Astrocyte of the spinal cord (primary cell): ENCODE measurements at regions not wholly inside any gene's neighbourhood (a gene's known extent, or its start where the extent isn't known, plus 50 kb on each side); places are given as distances from the start of the nearest gene placed in this dataset.

ENCODE experiments used
- DNase-seq: peaks from one replicate; pipeline ENCODE4 v3.0.0; 2011; ENCODE audit warnings: low read depth, low spot score
- H3K4me3 ChIP-seq: 2 replicates; pipeline ENCODE4 v1.5.1; 2011; ENCODE audit warnings: low read depth, mild to moderate bottlenecking, low read length, moderate library complexity
- in situ Hi-C: cut with HindIII; loops from 2 replicates; pipeline ENCODE4 v1.10.0; 2017; ENCODE audit warnings: low sequenced_read_pairs
- TF ChIP-seq, protein P1 (sequence below): IDR thresholded peaks from 2 replicates; pipeline ENCODE4 v1.5.1; 2012; ENCODE audit warnings: low read depth, mild to moderate bottlenecking, low read length, inconsistent platforms

DNA sequence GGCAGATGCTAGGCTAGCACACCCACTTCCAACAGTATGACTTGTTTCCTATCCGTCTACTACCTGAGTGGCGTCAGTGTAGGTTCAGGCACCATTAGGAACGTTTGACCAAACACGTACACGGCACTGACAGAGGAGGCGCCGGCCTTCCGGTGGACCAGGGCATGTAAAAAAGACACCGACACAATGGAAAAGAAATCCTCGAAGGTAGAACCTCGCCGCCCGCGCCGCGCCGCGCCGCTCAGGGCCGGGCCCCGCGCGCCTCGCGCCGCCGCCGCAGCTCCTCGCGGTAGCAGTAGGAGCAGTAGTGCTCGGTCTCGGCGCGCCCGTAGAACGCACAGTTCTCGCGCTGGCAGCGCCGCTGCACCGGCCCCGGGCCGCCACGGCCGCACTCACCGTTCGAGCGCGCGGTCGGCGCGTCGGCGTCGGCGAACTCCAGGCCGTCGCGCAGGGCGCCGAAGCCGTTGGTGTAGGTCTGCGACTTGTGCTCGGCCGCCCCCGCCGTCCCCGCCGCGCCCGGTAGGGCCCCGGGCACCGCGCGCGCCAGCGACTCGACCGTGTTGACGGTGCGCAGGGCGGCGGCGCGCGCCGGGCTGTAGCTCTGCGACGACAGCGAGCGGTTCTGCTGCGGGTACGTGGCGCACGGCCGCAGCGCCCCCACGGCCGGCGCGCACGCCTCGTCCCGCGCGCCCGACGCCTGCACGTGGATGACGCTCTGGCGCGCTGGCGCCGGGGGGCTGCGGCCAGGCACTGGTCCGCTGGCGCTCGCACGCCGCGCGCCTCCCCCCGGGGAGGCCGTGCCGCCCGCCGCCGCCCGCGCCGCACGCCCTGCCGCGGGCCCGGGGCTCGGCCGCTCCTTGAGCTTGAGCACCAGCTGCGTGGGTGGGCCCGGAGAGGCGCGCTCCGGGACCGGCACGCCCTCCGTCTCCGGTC lies 156.7 kb downstream of the KLF13 start:
- H3K4me3 ChIP-seq = no peak overlapping the region
- TF ChIP-seq, protein P1, sequence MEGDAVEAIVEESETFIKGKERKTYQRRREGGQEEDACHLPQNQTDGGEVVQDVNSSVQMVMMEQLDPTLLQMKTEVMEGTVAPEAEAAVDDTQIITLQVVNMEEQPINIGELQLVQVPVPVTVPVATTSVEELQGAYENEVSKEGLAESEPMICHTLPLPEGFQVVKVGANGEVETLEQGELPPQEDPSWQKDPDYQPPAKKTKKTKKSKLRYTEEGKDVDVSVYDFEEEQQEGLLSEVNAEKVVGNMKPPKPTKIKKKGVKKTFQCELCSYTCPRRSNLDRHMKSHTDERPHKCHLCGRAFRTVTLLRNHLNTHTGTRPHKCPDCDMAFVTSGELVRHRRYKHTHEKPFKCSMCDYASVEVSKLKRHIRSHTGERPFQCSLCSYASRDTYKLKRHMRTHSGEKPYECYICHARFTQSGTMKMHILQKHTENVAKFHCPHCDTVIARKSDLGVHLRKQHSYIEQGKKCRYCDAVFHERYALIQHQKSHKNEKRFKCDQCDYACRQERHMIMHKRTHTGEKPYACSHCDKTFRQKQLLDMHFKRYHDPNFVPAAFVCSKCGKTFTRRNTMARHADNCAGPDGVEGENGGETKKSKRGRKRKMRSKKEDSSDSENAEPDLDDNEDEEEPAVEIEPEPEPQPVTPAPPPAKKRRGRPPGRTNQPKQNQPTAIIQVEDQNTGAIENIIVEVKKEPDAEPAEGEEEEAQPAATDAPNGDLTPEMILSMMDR = no peak
- in situ Hi-C loops = no loop called here
- no peak for DNase-seq

DNA sequence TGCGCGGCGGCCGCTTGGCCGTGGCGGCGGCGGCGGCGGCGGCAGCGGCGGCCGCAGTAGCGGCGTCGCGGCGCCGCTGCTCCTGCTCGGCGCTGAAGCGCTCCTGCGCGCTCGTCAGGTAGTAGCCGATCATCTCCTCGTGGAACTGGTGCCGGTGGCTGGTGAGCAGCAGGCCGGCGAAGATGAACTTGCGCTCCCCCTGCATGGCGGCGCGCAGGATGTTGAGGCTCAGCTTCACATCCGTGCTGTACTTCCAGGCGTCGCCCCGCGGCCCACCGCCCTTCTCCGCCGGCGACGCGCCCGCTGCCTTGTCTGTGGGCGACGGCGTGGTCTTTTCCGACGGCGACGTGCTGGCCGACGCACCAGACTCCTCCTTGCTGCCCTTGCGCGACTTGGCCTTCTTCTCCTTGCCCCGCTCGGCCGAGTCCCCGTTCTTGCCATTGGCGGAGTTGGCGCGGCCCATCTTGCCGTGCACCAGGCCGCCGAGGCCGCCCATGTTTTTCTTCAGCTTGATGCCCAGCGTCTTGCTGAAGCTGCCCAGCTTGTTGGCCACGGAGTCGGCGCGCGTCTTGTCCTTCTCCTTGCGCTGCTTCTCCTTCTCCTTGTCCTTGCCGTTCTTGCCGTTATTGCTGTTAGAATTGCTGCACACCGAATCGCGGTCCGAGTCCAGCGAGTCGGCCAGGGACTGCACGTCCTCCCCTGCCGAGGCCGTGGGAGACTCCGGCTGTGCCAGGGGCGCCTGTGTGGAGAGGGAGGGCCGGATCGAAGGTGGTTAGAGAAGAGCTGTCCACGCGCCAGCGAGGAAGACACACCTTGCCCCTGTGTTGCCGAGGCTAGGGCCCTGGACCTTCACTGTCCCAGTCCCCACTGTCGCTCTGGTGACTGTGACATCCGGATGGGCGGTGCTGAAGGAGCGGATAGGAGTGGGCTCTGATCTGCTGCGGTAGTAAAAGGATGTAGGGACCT lies 157.6 kb downstream of the KLF13 start:
- no peak for DNase-seq
- no peak overlapping the region for H3K4me3 ChIP-seq
- TF ChIP-seq, protein P1 = no peak
- in situ Hi-C loops = no loop called here

DNA sequence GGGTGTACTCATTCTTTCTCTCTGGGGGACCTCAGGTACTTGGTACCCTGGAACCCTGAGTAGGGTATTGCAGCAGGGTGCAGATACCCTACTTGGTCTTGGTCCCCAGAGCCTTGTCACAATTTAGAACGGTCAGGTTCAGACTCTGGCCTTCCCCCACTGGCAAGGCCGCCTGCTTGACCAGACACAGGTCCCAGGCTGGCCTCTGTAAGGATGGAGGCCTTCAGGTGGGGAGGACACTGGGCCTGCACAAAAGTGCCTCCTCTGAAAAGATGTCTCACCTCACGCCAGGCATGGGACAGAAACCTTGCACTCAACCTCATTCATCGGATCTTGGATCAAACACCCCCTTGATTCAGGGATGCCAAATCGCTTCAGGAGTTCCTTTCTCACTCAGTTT lies 158.4 kb downstream of the KLF13 start:
- H3K4me3 ChIP-seq = no peak overlapping the region
- TF ChIP-seq, protein P1 = no peak
- in situ Hi-C loops = no loop called here
- DNase-seq = no peak

DNA sequence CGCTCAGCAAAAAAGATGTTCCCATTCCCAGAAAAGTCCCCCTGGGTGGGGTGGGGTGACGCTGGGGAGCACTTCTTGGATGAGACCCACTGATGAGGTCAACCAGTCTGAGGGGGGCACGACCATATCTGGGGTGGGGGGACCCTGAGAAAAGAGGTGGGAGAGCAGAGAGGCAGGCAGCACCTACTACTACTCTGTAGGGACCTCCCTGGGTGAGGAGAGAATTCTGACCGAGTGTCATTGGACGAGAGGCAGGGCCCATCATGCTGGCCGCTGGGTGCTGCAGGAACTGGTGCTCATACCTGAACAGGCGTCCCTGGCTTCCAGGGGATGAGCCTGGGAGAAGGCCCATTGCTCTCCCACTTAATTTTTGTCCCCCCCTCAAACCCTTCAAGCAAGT lies 158.8 kb downstream of the KLF13 start:
- DNase-seq = no peak
- in situ Hi-C loops = no loop called here
- no peak overlapping the region for H3K4me3 ChIP-seq
- TF ChIP-seq, protein P1 = no peak

DNA sequence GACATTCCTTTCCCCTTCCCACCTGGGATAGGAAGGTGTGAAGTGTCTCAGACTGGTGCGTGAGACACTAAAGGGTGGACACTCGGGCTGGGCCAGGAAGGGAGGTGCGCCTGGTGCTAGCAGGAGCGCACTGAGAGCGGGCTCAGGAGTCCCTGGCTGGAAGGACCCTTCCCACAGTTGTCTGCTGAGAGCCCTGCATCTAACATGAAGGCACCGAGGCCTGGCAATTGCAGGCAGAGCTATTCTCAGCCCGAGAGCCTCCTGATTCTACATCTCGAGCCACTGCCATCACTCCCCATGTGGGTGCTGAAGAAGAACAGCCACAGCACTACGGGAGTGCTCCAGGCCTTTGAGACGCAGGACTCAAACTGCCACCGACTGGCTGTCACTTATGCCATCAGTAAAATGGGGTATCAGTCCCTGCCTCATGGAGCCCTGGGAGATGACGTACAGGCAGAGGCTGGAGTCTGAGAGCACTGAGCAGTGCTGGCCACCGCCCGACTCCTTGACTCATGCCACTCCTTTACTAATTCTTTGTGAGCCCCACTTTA lies 159.4 kb downstream of the KLF13 start:
- TF ChIP-seq, protein P1 = no peak
- in situ Hi-C loops = no loop called here
- no peak for DNase-seq
- no peak overlapping the region for H3K4me3 ChIP-seq

DNA sequence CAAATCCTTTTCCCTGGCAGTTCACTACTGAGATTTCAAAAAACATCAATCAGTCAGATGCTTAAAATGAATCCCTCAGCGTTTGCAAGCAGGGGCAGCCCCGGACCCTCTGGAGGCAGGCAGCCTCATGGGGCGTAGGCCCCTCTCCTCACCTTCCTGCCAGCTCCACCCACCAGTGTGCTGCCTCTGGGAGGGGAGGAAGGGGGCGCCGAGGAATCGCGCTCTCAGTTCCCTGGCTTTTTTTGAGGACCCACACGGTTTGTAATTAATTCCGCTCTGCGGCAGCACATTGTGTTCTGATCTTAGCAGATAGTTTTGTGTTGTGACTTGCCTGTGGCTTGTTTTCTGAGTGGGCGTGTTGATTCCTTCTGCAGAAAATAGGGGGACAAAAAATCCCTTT lies 159.9 kb downstream of the KLF13 start:
- no peak overlapping the region for H3K4me3 ChIP-seq
- in situ Hi-C loops = no loop called here
- DNase-seq = no peak
- TF ChIP-seq, protein P1 = no peak
